WERI-Rb-1 (cell line): ENCODE measurements at regions not wholly inside any gene's neighbourhood (a gene's known extent, or its start where the extent isn't known, plus 50 kb on each side); places are given as distances from the start of the nearest gene placed in this dataset.

Source experiments
- DNase-seq: peaks from one replicate; pipeline ENCODE4 v3.0.0-alpha.2; 2020
- H3K27ac ChIP-seq: fragments of 250-450 bp; sonication (Bioruptor Pico); 2 replicates; pipeline ENCODE4 v1.5.1; 2020; ENCODE audit warnings: mild to moderate bottlenecking, moderate library complexity
- H3K27me3 ChIP-seq: fragments of 250-450 bp; sonication (Bioruptor Pico); 2 replicates; pipeline ENCODE4 v1.5.1; 2021; ENCODE audit warnings: mild to moderate bottlenecking, low read depth, moderate library complexity; ENCODE audit not compliant: insufficient read depth, severe bottlenecking
- H3K36me3 ChIP-seq: fragments of 250-450 bp; sonication (Bioruptor Pico); 2 replicates; pipeline ENCODE4 v1.5.1; 2020; ENCODE audit warnings: mild to moderate bottlenecking, moderate library complexity
- H3K4me3 ChIP-seq: 2 replicates; pipeline ENCODE4 v1.5.1; 2011; ENCODE audit warnings: low read depth, mild to moderate bottlenecking, control low read depth, low read length
- H3K9me3 ChIP-seq: fragments of 250-450 bp; sonication (Bioruptor Pico); 2 replicates; pipeline ENCODE4 v1.5.1; 2021; ENCODE audit warnings: mild to moderate bottlenecking, moderate library complexity; ENCODE audit not compliant: severe bottlenecking
- CTCF ChIP-seq: IDR thresholded peaks from 2 replicates; pipeline ENCODE4 v1.5.1; 2011; ENCODE audit warnings: low read depth, mild to moderate bottlenecking, control low read depth, inconsistent platforms, low read length

- no peak for DNase-seq
- no peaks in the 10 kb centered on the region for H3K27me3 ChIP-seq
- H3K36me3 ChIP-seq: no peaks in the 10 kb centered on the region
- H3K27ac ChIP-seq: no peak overlapping the region
- TF ChIP-seq CTCF: no peak
- H3K4me3 ChIP-seq: no peak overlapping the region
- H3K9me3 ChIP-seq: peaks cover 4% of the 10 kb centered on the region
These were observed 96.6 kb downstream of the PXDC1 start for GRCh38 chr6:3654898-3655297.

GRCh38 chr6:3654436-3654835, 97.1 kb downstream of the PXDC1 start:
- no peaks in the 10 kb centered on the region for H3K36me3 ChIP-seq
- H3K9me3 ChIP-seq: peaks cover 4% of the 10 kb centered on the region
- H3K27ac ChIP-seq: no peak overlapping the region
- no peak for TF ChIP-seq CTCF
- H3K27me3 ChIP-seq: no peaks in the 10 kb centered on the region
- H3K4me3 ChIP-seq: no peak overlapping the region
- DNase-seq: no peak

GRCh38 chr6:3653528-3654070, 97.9 kb downstream of the PXDC1 start:
- Histone ChIP-seq H3K27me3 (no peaks in the 10 kb centered on the region), H3K9me3 (peaks cover 4% of the 10 kb centered on the region), H3K27ac (no peak overlapping the region), H3K4me3 (no peak overlapping the region), H3K36me3 (no peaks in the 10 kb centered on the region)
- DNase-seq: no peak
- no peak for TF ChIP-seq CTCF

- no peak overlapping the region for H3K4me3 ChIP-seq
- H3K27ac ChIP-seq: no peak overlapping the region
- H3K9me3 ChIP-seq: peaks cover 2% of the 10 kb centered on the region
- no peak for TF ChIP-seq CTCF
- no peak for DNase-seq
- no peaks in the 10 kb centered on the region for H3K36me3 ChIP-seq
- H3K27me3 ChIP-seq: no peaks in the 10 kb centered on the region
These were observed 99.7 kb downstream of the PXDC1 start for GRCh38 chr6:3651698-3652229.

GRCh38 chr6:3650959-3651697, 100.4 kb downstream of the PXDC1 start:
- TF ChIP-seq CTCF: no peak
- DNase-seq: no peak
- H3K36me3 ChIP-seq: no peaks in the 10 kb centered on the region

More at GRCh38 chr6:3650959-3651697, 100.4 kb downstream of the PXDC1 start:
- H3K27ac ChIP-seq: no peak overlapping the region
- no peaks in the 10 kb centered on the region for H3K9me3 ChIP-seq
- H3K27me3 ChIP-seq: no peaks in the 10 kb centered on the region
- H3K4me3 ChIP-seq: no peak overlapping the region
